SK-N-SH (cell line): ENCODE measurements at regions not wholly inside any gene's neighbourhood (a gene's known extent, or its start where the extent isn't known, plus 50 kb on each side); places are given as distances from the start of the nearest gene placed in this dataset.

Source experiments
- CTCF ChIA-PET: fragments of 300-600, 350-600 bp; formaldehyde crosslinking; extraction: SDS; loops from one replicate; lab custom pipeline; 2021; lab: Yijun Ruan, JAX
- POLR2A ChIA-PET: fragments of 350-600 bp; sonication (Branson Sonifier 250); formaldehyde crosslinking; extraction: SDS; loops from one replicate; lab custom pipeline; 2020; ENCODE audit warnings: antibody characterized with exemption, inconsistent platforms; lab: Yijun Ruan, JAX
- DNase-seq: peaks from one replicate; pipeline ENCODE4 v3.0.0; 2012
- H2AFZ ChIP-seq: fragments of 200-600 bp; sonication (generic); 2 replicates; pipeline ENCODE4 v1.8.1; 2016; ENCODE audit warnings: antibody characterized with exemption, mild to moderate bottlenecking, low read depth
- H3F3A ChIP-seq: fragments of 200-600 bp; sonication (generic); replicated peaks from 2 replicates; pipeline ENCODE3; 2016; ENCODE audit warnings: antibody characterized with exemption, mild to moderate bottlenecking; ENCODE audit not compliant: insufficient read depth
- H3K27ac ChIP-seq, 2 experiments: fragments of 200-500 bp in 1 of 2; fragments of 200-600 bp in 1 of 2; sonication (Bioruptor generic) in 1 of 2; sonication (generic), shearing (Covaris generic) in 1 of 2; 2 replicates each; pipeline versions ENCODE4 v1.5.1 to v1.6.1; 2014 to 2016; ENCODE audit warnings: low read depth in 2 of 2, inconsistent platforms in 1 of 2, low read length in 1 of 2, mild to moderate bottlenecking in 1 of 2, mixed read lengths in 1 of 2
- H3K27me3 ChIP-seq: fragments of 200-600 bp; sonication (generic), shearing (Covaris generic); 2 replicates; pipeline ENCODE4 v1.6.1; 2016; ENCODE audit warnings: mixed run types; ENCODE audit not compliant: insufficient read depth
- H3K36me3 ChIP-seq, 2 experiments: fragments of 200-500 bp in 1 of 2; fragments of 200-600 bp in 1 of 2; sonication (Bioruptor generic) in 1 of 2; sonication (generic) in 1 of 2; replicated peaks in 1 of 2; 2 replicates each; pipeline versions ENCODE3 to v1.5.1; 2014 to 2016; ENCODE audit warnings: low read length in 1 of 2, mild to moderate bottlenecking in 1 of 2; ENCODE audit not compliant: insufficient read depth in 2 of 2, control insufficient read depth in 1 of 2
- H3K4me1 ChIP-seq, 2 experiments: fragments of 200-500 bp in 1 of 2; fragments of 200-600 bp in 1 of 2; sonication (Bioruptor generic) in 1 of 2; sonication (generic), shearing (Covaris generic) in 1 of 2; 2 replicates each; pipeline versions ENCODE4 v1.5.1 to v1.6.1; 2014 to 2016; ENCODE audit warnings: low read depth in 1 of 2, low read length in 1 of 2, mixed run types in 1 of 2; ENCODE audit not compliant: insufficient read depth in 2 of 2, control insufficient read depth in 1 of 2
- H3K4me2 ChIP-seq: fragments of 200-600 bp; sonication (generic), shearing (Covaris generic); 2 replicates; pipeline ENCODE4 v1.6.1; 2017; ENCODE audit warnings: mixed run types
- H3K4me3 ChIP-seq, 2 experiments: fragments of 200-500 bp in 1 of 2; fragments of 200-600 bp in 1 of 2; sonication (Bioruptor generic) in 1 of 2; sonication (generic), shearing (Covaris generic) in 1 of 2; 2 replicates each; pipeline versions ENCODE4 v1.5.1 to v1.8.1; 2014 to 2016; ENCODE audit warnings: low read depth in 2 of 2, inconsistent platforms in 1 of 2, low read length in 1 of 2, mild to moderate bottlenecking in 1 of 2, mixed read lengths in 1 of 2, moderate library complexity in 1 of 2
- H3K79me2 ChIP-seq: fragments of 200-600 bp; sonication (generic); 2 replicates; pipeline ENCODE4 v1.8.1; 2017; ENCODE audit warnings: mild to moderate bottlenecking; ENCODE audit not compliant: insufficient read depth
- H3K9ac ChIP-seq: fragments of 200-600 bp; sonication (generic); 2 replicates; pipeline ENCODE4 v1.6.1; 2017; ENCODE audit warnings: mixed run types
- H3K9me2 ChIP-seq: fragments of 200-600 bp; sonication (generic); 2 replicates; pipeline ENCODE4 v1.6.1; 2017; ENCODE audit warnings: mixed run types
- H3K9me3 ChIP-seq: fragments of 200-600 bp; sonication (generic); 2 replicates; pipeline ENCODE4 v1.6.1; 2017; ENCODE audit warnings: mixed run types, mild to moderate bottlenecking, moderate library complexity
- H4K20me1 ChIP-seq: fragments of 200-600 bp; sonication (generic); 2 replicates; pipeline ENCODE4 v1.6.1; 2017; ENCODE audit warnings: mild to moderate bottlenecking, mixed run types; ENCODE audit not compliant: insufficient read depth
- EP300 ChIP-seq, 2 experiments: IDR thresholded peaks; 2 replicates each; pipeline versions ENCODE4 v1.4.0 to v1.6.1; 2012; ENCODE audit warnings: borderline replicate concordance in 1 of 2, low read depth in 1 of 2, low read length in 1 of 2
- FOXM1 ChIP-seq: IDR thresholded peaks from 2 replicates; pipeline ENCODE4 v1.4.0; 2012; ENCODE audit warnings: low read depth, mild to moderate bottlenecking
- GABPA ChIP-seq: IDR thresholded peaks from 2 replicates; pipeline ENCODE4 v1.4.0; 2012; ENCODE audit warnings: low read depth, mild to moderate bottlenecking
- MEF2A ChIP-seq: IDR thresholded peaks from 2 replicates; pipeline ENCODE4 v1.4.0; 2012; ENCODE audit warnings: low read depth, borderline replicate concordance
- MXI1 ChIP-seq: IDR thresholded peaks from 2 replicates; pipeline ENCODE4 v1.6.1; 2012; ENCODE audit warnings: mild to moderate bottlenecking, low read depth, low read length, improper control_type of control experiment
- NFIC ChIP-seq: IDR thresholded peaks from 2 replicates; pipeline ENCODE4 v1.4.0; 2012; ENCODE audit warnings: borderline replicate concordance
- POLR2AphosphoS5 ChIP-seq: IDR thresholded peaks from 2 replicates; pipeline ENCODE4 v1.6.1; 2012; ENCODE audit warnings: low read depth, low read length
- RAD21 ChIP-seq: IDR thresholded peaks from 2 replicates; pipeline ENCODE4 v1.6.1; 2012; ENCODE audit warnings: mild to moderate bottlenecking, low read length
- RCOR1 ChIP-seq: fragments of 150-350 bp; IDR thresholded peaks from 2 replicates; pipeline ENCODE4 v1.6.1; 2017; ENCODE audit warnings: antibody characterized with exemption, low read length
- RFX5 ChIP-seq: IDR thresholded peaks from 2 replicates; pipeline ENCODE4 v1.6.1; 2012; ENCODE audit warnings: mild to moderate bottlenecking, improper control_type of control experiment, low read length
- SIN3A ChIP-seq: IDR thresholded peaks from 2 replicates; pipeline ENCODE4 v1.6.1; 2012; ENCODE audit warnings: low read depth, mild to moderate bottlenecking, low read length, moderate library complexity, borderline replicate concordance
- SMC3 ChIP-seq: IDR thresholded peaks from 2 replicates; pipeline ENCODE4 v1.6.1; 2012; ENCODE audit warnings: low read depth, low read length, improper control_type of control experiment
- TAF1 ChIP-seq: IDR thresholded peaks from 2 replicates; pipeline ENCODE4 v1.6.1; 2012; ENCODE audit warnings: low read depth, mild to moderate bottlenecking, low read length, moderate library complexity, borderline replicate concordance
- TCF12 ChIP-seq: IDR thresholded peaks from 2 replicates; pipeline ENCODE4 v1.4.0; 2012
- TEAD4 ChIP-seq: IDR thresholded peaks from 2 replicates; pipeline ENCODE4 v1.4.0; 2012; ENCODE audit warnings: mild to moderate bottlenecking, borderline replicate concordance; ENCODE audit not compliant: insufficient read depth
- YY1 ChIP-seq: IDR thresholded peaks from 2 replicates; pipeline ENCODE4 v1.4.0; 2012; ENCODE audit warnings: low read depth, mild to moderate bottlenecking
- WGBS: methylation state at CpG from one replicate; pipeline ENCODE4 v1.1.6; 2017; ENCODE audit warnings: low lambda C conversion rate; 5-methylcytosine and 5-hydroxymethylcytosine counted together
- TF ChIP-seq, protein P1 (sequence below): IDR thresholded peaks from 2 replicates; pipeline ENCODE4 v1.6.1; 2012; ENCODE audit warnings: mild to moderate bottlenecking, low read depth, low read length, moderate library complexity
- TF ChIP-seq, protein P2 (sequence below): IDR thresholded peaks from 2 replicates; pipeline ENCODE4 v1.4.0; 2012; ENCODE audit warnings: low read depth
- TF ChIP-seq, protein P3 (sequence below): fragments of 150-350 bp; IDR thresholded peaks from 2 replicates; pipeline ENCODE4 v1.6.1; 2017; ENCODE audit warnings: antibody characterized with exemption, low read length, low read depth, borderline replicate concordance
- TF ChIP-seq, protein P4 (sequence below): fragments of 200-600 bp; sonication (generic); IDR thresholded peaks from 2 replicates; pipeline ENCODE4 v1.6.1; 2017; ENCODE audit warnings: antibody characterized with exemption, mild to moderate bottlenecking, moderate library complexity
- TF ChIP-seq, protein P5 (sequence below): fragments of 150-350 bp; IDR thresholded peaks from 2 replicates; pipeline ENCODE4 v1.6.1; 2016; ENCODE audit warnings: mild to moderate bottlenecking, low read depth, low read length

DNA sequence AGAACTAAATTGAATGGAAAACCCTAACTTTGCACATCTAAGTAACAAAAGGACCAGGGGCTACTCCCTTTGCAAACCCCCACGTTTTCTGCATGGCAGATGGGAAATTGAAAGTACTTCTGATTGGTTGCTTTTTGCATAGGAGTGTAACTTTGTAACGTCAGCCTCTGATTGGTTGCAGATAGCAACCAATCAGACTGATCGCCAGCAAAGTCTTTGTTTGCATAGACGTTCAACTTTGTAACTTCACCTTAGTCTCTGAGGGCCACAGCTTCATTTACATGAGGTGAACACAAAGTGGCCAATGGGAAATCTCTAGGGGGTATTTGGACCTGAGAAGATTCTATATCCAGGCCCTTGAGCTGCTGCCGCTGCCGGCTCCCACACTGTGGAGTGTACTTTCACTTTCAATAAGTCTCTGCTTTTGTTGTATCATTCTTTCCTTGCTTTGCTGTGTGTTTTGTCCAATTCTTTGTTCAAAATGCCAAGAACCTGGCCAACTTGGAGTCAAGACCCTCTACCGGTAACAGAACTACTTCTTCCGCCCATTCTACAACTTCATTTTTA lies 102.5 kb upstream of the PRICKLE1 start:
- H3K4me1 ChIP-seq = no peaks in the 10 kb centered on the region; a peak in 1 of 4 replicates
- POLR2A ChIA-PET = no interaction called here
- no peak overlapping the region for H2AFZ ChIP-seq
- DNase-seq = no peak
- no peaks in the 10 kb centered on the region for H3K36me3 ChIP-seq
- H3F3A ChIP-seq = no peaks in the 10 kb centered on the region
- H3K9me2 ChIP-seq = no peaks in the 10 kb centered on the region
- WGBS = 56% methylated on average over 8 of the region's 8 CpGs
- H3K27me3 ChIP-seq = no peaks in the 10 kb centered on the region
- no peak overlapping the region for H3K27ac ChIP-seq
- CTCF ChIA-PET = no interaction called here
- no peaks in the 10 kb centered on the region for H4K20me1 ChIP-seq
- no peak overlapping the region for H3K4me2 ChIP-seq
- H3K79me2 ChIP-seq = no peaks in the 10 kb centered on the region
- H3K4me3 ChIP-seq = no peak overlapping the region
- no peaks in the 10 kb centered on the region for H3K9me3 ChIP-seq
- TF ChIP-seq SMC3 (no peak), POLR2AphosphoS5 (no peak), FOXM1 (no peak), SIN3A (no peak), RCOR1 (no peak), TAF1 (no peak), RFX5 (no peak), GABPA (no peak), MEF2A (no peak), TCF12 (no peak), EP300 (IDR thresholded peaks at IDR 0.05; ENCODE audit: borderline replicate concordance in 1 of 2, low read depth in 1 of 2, low read length in 1 of 2) (no peak), YY1 (no peak), NFIC (no peak)
- TF ChIP-seq, protein P1, sequence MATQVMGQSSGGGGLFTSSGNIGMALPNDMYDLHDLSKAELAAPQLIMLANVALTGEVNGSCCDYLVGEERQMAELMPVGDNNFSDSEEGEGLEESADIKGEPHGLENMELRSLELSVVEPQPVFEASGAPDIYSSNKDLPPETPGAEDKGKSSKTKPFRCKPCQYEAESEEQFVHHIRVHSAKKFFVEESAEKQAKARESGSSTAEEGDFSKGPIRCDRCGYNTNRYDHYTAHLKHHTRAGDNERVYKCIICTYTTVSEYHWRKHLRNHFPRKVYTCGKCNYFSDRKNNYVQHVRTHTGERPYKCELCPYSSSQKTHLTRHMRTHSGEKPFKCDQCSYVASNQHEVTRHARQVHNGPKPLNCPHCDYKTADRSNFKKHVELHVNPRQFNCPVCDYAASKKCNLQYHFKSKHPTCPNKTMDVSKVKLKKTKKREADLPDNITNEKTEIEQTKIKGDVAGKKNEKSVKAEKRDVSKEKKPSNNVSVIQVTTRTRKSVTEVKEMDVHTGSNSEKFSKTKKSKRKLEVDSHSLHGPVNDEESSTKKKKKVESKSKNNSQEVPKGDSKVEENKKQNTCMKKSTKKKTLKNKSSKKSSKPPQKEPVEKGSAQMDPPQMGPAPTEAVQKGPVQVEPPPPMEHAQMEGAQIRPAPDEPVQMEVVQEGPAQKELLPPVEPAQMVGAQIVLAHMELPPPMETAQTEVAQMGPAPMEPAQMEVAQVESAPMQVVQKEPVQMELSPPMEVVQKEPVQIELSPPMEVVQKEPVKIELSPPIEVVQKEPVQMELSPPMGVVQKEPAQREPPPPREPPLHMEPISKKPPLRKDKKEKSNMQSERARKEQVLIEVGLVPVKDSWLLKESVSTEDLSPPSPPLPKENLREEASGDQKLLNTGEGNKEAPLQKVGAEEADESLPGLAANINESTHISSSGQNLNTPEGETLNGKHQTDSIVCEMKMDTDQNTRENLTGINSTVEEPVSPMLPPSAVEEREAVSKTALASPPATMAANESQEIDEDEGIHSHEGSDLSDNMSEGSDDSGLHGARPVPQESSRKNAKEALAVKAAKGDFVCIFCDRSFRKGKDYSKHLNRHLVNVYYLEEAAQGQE = no peak
- TF ChIP-seq, protein P2, sequence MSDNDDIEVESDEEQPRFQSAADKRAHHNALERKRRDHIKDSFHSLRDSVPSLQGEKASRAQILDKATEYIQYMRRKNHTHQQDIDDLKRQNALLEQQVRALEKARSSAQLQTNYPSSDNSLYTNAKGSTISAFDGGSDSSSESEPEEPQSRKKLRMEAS = no peak
- H3K9ac ChIP-seq = no peak overlapping the region

DNA sequence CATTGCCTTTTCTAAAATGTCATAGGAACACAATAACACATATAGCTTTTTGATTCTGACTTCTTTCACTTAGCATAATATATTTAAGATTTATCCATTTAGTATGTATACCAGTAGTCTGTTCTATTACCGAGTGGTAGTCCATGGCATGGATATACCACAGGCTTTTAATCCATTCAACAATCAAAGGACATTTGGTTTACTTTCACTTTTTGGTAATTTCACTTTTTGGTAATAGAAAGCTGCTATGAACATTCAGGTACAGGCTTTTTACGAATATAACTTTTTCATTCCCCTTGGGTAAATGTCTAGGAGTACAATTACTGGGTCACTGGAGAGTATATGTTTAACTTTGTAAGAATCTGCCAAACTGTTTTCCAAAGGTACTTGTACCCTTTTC lies 100.7 kb upstream of the PRICKLE1 start:
- ChIA-PET CTCF (interaction anchor here (0.6 kb wide), 1 partner anchor 35 kb away, joined by 3 read pairs; no protein-coding TSS in a partner anchor), POLR2A (no interaction called here)
- Histone ChIP-seq H3K4me1 (no peaks in the 10 kb centered on the region), H3F3A (no peaks in the 10 kb centered on the region), H4K20me1 (no peaks in the 10 kb centered on the region), H3K79me2 (no peaks in the 10 kb centered on the region), H3K36me3 (no peaks in the 10 kb centered on the region), H3K4me2 (no peak overlapping the region), H3K4me3 (no peak overlapping the region), H2AFZ (no peak overlapping the region), H3K27ac (no peak overlapping the region), H3K9me2 (no peaks in the 10 kb centered on the region), H3K27me3 (no peaks in the 10 kb centered on the region), H3K9me3 (no peaks in the 10 kb centered on the region), H3K9ac (no peak overlapping the region)
- 28% methylated on average over 2 of the region's 2 CpGs for whole genome bisulfite sequencing
- no peak for DNase-seq
- TF ChIP-seq, protein P3, sequence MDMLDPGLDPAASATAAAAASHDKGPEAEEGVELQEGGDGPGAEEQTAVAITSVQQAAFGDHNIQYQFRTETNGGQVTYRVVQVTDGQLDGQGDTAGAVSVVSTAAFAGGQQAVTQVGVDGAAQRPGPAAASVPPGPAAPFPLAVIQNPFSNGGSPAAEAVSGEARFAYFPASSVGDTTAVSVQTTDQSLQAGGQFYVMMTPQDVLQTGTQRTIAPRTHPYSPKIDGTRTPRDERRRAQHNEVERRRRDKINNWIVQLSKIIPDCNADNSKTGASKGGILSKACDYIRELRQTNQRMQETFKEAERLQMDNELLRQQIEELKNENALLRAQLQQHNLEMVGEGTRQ = no peak
- TF ChIP-seq, protein P2 = no peak
- TF ChIP-seq SIN3A (no peak), RCOR1 (no peak), MXI1 (no peak), YY1 (no peak), RFX5 (no peak), TEAD4 (no peak), RAD21 (no peak), NFIC (no peak)
- TF ChIP-seq, protein P4, sequence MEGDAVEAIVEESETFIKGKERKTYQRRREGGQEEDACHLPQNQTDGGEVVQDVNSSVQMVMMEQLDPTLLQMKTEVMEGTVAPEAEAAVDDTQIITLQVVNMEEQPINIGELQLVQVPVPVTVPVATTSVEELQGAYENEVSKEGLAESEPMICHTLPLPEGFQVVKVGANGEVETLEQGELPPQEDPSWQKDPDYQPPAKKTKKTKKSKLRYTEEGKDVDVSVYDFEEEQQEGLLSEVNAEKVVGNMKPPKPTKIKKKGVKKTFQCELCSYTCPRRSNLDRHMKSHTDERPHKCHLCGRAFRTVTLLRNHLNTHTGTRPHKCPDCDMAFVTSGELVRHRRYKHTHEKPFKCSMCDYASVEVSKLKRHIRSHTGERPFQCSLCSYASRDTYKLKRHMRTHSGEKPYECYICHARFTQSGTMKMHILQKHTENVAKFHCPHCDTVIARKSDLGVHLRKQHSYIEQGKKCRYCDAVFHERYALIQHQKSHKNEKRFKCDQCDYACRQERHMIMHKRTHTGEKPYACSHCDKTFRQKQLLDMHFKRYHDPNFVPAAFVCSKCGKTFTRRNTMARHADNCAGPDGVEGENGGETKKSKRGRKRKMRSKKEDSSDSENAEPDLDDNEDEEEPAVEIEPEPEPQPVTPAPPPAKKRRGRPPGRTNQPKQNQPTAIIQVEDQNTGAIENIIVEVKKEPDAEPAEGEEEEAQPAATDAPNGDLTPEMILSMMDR = no peak
- TF ChIP-seq, protein P5, sequence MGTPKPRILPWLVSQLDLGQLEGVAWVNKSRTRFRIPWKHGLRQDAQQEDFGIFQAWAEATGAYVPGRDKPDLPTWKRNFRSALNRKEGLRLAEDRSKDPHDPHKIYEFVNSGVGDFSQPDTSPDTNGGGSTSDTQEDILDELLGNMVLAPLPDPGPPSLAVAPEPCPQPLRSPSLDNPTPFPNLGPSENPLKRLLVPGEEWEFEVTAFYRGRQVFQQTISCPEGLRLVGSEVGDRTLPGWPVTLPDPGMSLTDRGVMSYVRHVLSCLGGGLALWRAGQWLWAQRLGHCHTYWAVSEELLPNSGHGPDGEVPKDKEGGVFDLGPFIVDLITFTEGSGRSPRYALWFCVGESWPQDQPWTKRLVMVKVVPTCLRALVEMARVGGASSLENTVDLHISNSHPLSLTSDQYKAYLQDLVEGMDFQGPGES = no peak
